Colonic mucosa (tissue), 4 donors: ENCODE measurements at regions not wholly inside any gene's neighbourhood (a gene's known extent, or its start where the extent isn't known, plus 50 kb on each side); places are given as distances from the start of the nearest gene placed in this dataset.

Experiments
- DNase-seq: peaks from one replicate; pipeline ENCODE4 v3.0.0-alpha.2; 2020
- H3K27ac ChIP-seq: fragments of 200-600 bp; one replicate; pipeline ENCODE4 v1.8.0; 2021
- H3K27me3 ChIP-seq: fragments of 200-600 bp; one replicate; pipeline ENCODE4 v1.8.0; 2021
- H3K36me3 ChIP-seq: fragments of 200-600 bp; one replicate; pipeline ENCODE4 v1.8.0; 2021
- H3K4me1 ChIP-seq: fragments of 200-600 bp; one replicate; pipeline ENCODE4 v1.8.0; 2021; ENCODE audit warnings: mild to moderate bottlenecking
- H3K4me3 ChIP-seq: fragments of 200-600 bp; one replicate; pipeline ENCODE4 v1.8.0; 2021
- H3K9ac ChIP-seq, 2 donors: one replicate each; pipeline ENCODE4 v1.7.0; 2013; ENCODE audit warnings: control low read depth in 2 of 2, low read depth in 2 of 2, low read length in 2 of 2
- H3K9me3 ChIP-seq: fragments of 200-600 bp; one replicate; pipeline ENCODE4 v1.8.0; 2021
- CTCF ChIP-seq: fragments of 200-600 bp; IDR thresholded peaks from one replicate; pipeline ENCODE4 v1.8.0; 2022; ENCODE audit warnings: antibody characterized with exemption, mild to moderate bottlenecking
- intact Hi-C: fragments of 100-400 bp; cut with DNase I; formaldehyde crosslinking; loops from one replicate; pipeline ENCODE4 v1.14.1; 2022
- donor health status: healthy.
- donor health status: DM: no; HTN: no; CAD: no.
- donor health status: DM: no; HTN: no; CAD: no.

- Histone ChIP-seq H3K27me3 (no peaks in the 10 kb centered on the region), H3K27ac (no peak overlapping the region), H3K9me3 (no peaks in the 10 kb centered on the region), H3K9ac (no peak overlapping the region), H3K4me1 (no peaks in the 10 kb centered on the region), H3K4me3 (no peak overlapping the region), H3K36me3 (no peaks in the 10 kb centered on the region)
- TF ChIP-seq CTCF = no peak
- DNase-seq = no peak
- intact Hi-C loops = no loop called here
Measured at GRCh38 chr13:106072014-106072413, 463.4 kb downstream of the EFNB2 start.

- Histone ChIP-seq H3K4me3 (no peak overlapping the region), H3K9ac (no peak overlapping the region), H3K27me3 (no peaks in the 10 kb centered on the region), H3K27ac (no peak overlapping the region), H3K9me3 (no peaks in the 10 kb centered on the region), H3K36me3 (no peaks in the 10 kb centered on the region), H3K4me1 (no peaks in the 10 kb centered on the region)
- no peak for TF ChIP-seq CTCF
- intact Hi-C loops = no loop called here
- DNase-seq = no peak
Measured at GRCh38 chr13:106063591-106064313, 471.7 kb downstream of the EFNB2 start.

- intact Hi-C loops = no loop called here
- Histone ChIP-seq H3K9ac (no peak overlapping the region), H3K4me1 (no peaks in the 10 kb centered on the region), H3K36me3 (no peaks in the 10 kb centered on the region), H3K27me3 (no peaks in the 10 kb centered on the region), H3K4me3 (no peak overlapping the region), H3K9me3 (no peaks in the 10 kb centered on the region), H3K27ac (no peak overlapping the region)
- no peak for TF ChIP-seq CTCF
- no peak for DNase-seq
Measured at GRCh38 chr13:106061781-106062180, 473.7 kb downstream of the EFNB2 start.

GRCh38 chr13:106056851-106057250 lies 478.6 kb downstream of the EFNB2 start:
- intact Hi-C loops = no loop called here
- no peak for TF ChIP-seq CTCF

GRCh38 chr13:106052200-106052767 lies 483.2 kb downstream of the EFNB2 start:
- H3K27me3 ChIP-seq = no peaks in the 10 kb centered on the region
- H3K27ac ChIP-seq = no peak overlapping the region
- H3K4me1 ChIP-seq = no peaks in the 10 kb centered on the region
- H3K36me3 ChIP-seq = no peaks in the 10 kb centered on the region
- intact Hi-C loops = no loop called here
- no peak overlapping the region for H3K4me3 ChIP-seq
- H3K9ac ChIP-seq = no peak overlapping the region
- no peak for TF ChIP-seq CTCF
- no peak for DNase-seq
- no peaks in the 10 kb centered on the region for H3K9me3 ChIP-seq

More at GRCh38 chr13:106056851-106057250, 478.6 kb downstream of the EFNB2 start:
- H3K9ac ChIP-seq = no peak overlapping the region
- no peak overlapping the region for H3K4me3 ChIP-seq
- no peak overlapping the region for H3K27ac ChIP-seq
- no peaks in the 10 kb centered on the region for H3K27me3 ChIP-seq
- H3K36me3 ChIP-seq = no peaks in the 10 kb centered on the region
- no peaks in the 10 kb centered on the region for H3K9me3 ChIP-seq
- DNase-seq = no peak
- no peaks in the 10 kb centered on the region for H3K4me1 ChIP-seq
